Loucy (cell line): ENCODE measurements at regions not wholly inside any gene's neighbourhood (a gene's known extent, or its start where the extent isn't known, plus 50 kb on each side); places are given as distances from the start of the nearest gene placed in this dataset.

Experiments used
- H2AFZ ChIP-seq: fragments of 200-600 bp; sonication (generic); 2 replicates; pipeline ENCODE4 v1.6.0; 2016; ENCODE audit warnings: antibody characterized with exemption, mild to moderate bottlenecking, low read length, moderate library complexity
- H3F3A ChIP-seq: fragments of 200-600 bp; 2 replicates; pipeline ENCODE4 v1.6.0; 2016; ENCODE audit warnings: antibody characterized with exemption, low read depth, mild to moderate bottlenecking
- H3K27me3 ChIP-seq: fragments of 200-600 bp; sonication (generic); 2 replicates; pipeline ENCODE4 v1.6.1; 2014; ENCODE audit warnings: low read length, mild to moderate bottlenecking; ENCODE audit not compliant: insufficient read depth, poor library complexity, severe bottlenecking
- H3K36me3 ChIP-seq: fragments of 200-600 bp; sonication (generic); 2 replicates; pipeline ENCODE4 v1.6.1; 2016; ENCODE audit warnings: low read length; ENCODE audit not compliant: insufficient read depth
- H3K4me1 ChIP-seq: fragments of 200-600 bp; sonication (generic); 2 replicates; pipeline ENCODE4 v1.5.1; 2014; ENCODE audit warnings: low read length, mild to moderate bottlenecking; ENCODE audit not compliant: insufficient read depth, poor library complexity, severe bottlenecking
- H3K4me2 ChIP-seq: fragments of 200-600 bp; sonication (generic); 2 replicates; pipeline ENCODE4 v1.6.0; 2014; ENCODE audit warnings: antibody characterized with exemption, low read length, low read depth, mild to moderate bottlenecking; ENCODE audit not compliant: poor library complexity, severe bottlenecking
- H3K4me3 ChIP-seq: fragments of 200-600 bp; sonication (generic); 2 replicates; pipeline ENCODE4 v1.5.1; 2014; ENCODE audit warnings: low read length, mild to moderate bottlenecking, mixed read lengths; ENCODE audit not compliant: poor library complexity, severe bottlenecking
- H3K79me2 ChIP-seq: fragments of 200-600 bp; sonication (generic); 2 replicates; pipeline ENCODE4 v1.6.1; 2014; ENCODE audit warnings: low read length; ENCODE audit not compliant: insufficient read depth
- H3K9ac ChIP-seq: fragments of 200-600 bp; sonication (generic); 2 replicates; pipeline ENCODE4 v1.6.0; 2014; ENCODE audit warnings: mild to moderate bottlenecking, low read depth, low read length, moderate library complexity; ENCODE audit not compliant: poor library complexity, severe bottlenecking
- H3K9me2 ChIP-seq: fragments of 200-600 bp; sonication (generic); replicated peaks from 2 replicates; pipeline ENCODE4 v1.6.1; 2016; ENCODE audit warnings: low read depth, low read length, mixed read lengths
- H3K9me3 ChIP-seq: fragments of 200-600 bp; sonication (generic); 2 replicates; pipeline ENCODE4 v1.6.1; 2014; ENCODE audit warnings: mild to moderate bottlenecking, antibody characterized with exemption, low read length, low read depth; ENCODE audit not compliant: insufficient read depth
- H4K20me1 ChIP-seq: fragments of 200-600 bp; sonication (generic); 2 replicates; pipeline ENCODE4 v1.6.0; 2014; ENCODE audit warnings: antibody characterized with exemption, low read length, mild to moderate bottlenecking; ENCODE audit not compliant: insufficient read depth, poor library complexity, severe bottlenecking
- EZH2phosphoT487 ChIP-seq: fragments of 200-600 bp; IDR thresholded peaks from 2 replicates; pipeline ENCODE4 v1.6.1; 2018; ENCODE audit warnings: antibody characterized with exemption, mild to moderate bottlenecking, moderate library complexity, borderline replicate concordance
- TF ChIP-seq, protein P1 (sequence below): fragments of 200-600 bp; sonication (generic); conservative IDR thresholded peaks from 2 replicates; pipeline ENCODE4 v1.5.1; 2014; ENCODE audit warnings: mild to moderate bottlenecking, antibody characterized with exemption, low read length

DNA sequence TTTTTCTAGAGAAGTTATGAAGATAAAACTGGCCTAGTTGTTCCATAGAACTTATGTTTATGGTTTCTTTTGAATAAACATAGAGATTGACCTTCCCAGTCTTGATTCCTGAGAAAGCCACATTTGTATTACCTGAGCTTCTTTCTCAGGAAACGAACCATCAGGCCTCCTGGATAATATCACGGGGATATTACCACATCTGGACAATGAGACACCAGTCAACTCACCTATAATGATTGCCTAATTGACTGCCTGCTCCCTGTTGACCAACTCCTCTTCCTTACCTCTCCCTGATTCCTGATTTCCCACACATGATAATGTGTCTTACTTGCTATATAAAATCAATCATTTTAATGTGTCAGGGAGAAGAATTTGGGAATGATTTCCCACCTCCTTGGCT, 822.7 kb downstream of the LRFN5 start:
- Histone ChIP-seq H2AFZ (no peak overlapping the region), H3F3A (no peaks in the 10 kb centered on the region), H3K9me3 (no peaks in the 10 kb centered on the region), H3K27me3 (no peaks in the 10 kb centered on the region), H4K20me1 (no peaks in the 10 kb centered on the region), H3K4me1 (no peaks in the 10 kb centered on the region), H3K79me2 (no peaks in the 10 kb centered on the region), H3K9ac (no peak overlapping the region), H3K4me3 (no peak overlapping the region), H3K36me3 (no peaks in the 10 kb centered on the region), H3K4me2 (no peak overlapping the region), H3K9me2 (no peaks in the 10 kb centered on the region)
- TF ChIP-seq, protein P1, sequence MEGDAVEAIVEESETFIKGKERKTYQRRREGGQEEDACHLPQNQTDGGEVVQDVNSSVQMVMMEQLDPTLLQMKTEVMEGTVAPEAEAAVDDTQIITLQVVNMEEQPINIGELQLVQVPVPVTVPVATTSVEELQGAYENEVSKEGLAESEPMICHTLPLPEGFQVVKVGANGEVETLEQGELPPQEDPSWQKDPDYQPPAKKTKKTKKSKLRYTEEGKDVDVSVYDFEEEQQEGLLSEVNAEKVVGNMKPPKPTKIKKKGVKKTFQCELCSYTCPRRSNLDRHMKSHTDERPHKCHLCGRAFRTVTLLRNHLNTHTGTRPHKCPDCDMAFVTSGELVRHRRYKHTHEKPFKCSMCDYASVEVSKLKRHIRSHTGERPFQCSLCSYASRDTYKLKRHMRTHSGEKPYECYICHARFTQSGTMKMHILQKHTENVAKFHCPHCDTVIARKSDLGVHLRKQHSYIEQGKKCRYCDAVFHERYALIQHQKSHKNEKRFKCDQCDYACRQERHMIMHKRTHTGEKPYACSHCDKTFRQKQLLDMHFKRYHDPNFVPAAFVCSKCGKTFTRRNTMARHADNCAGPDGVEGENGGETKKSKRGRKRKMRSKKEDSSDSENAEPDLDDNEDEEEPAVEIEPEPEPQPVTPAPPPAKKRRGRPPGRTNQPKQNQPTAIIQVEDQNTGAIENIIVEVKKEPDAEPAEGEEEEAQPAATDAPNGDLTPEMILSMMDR: no peak
- no peak for TF ChIP-seq EZH2phosphoT487

GRCh38 chr14:42428996-42429395, 822.3 kb downstream of the LRFN5 start:
- H3F3A ChIP-seq: no peaks in the 10 kb centered on the region
- no peak overlapping the region for H3K9ac ChIP-seq
- H3K9me2 ChIP-seq: no peaks in the 10 kb centered on the region
- no peak for TF ChIP-seq EZH2phosphoT487
- TF ChIP-seq, protein P1: no peak
- H2AFZ ChIP-seq: no peak overlapping the region
- H4K20me1 ChIP-seq: no peaks in the 10 kb centered on the region
- no peak overlapping the region for H3K4me2 ChIP-seq
- no peaks in the 10 kb centered on the region for H3K27me3 ChIP-seq
- no peaks in the 10 kb centered on the region for H3K9me3 ChIP-seq
- H3K79me2 ChIP-seq: no peaks in the 10 kb centered on the region
- H3K4me1 ChIP-seq: no peaks in the 10 kb centered on the region
- H3K4me3 ChIP-seq: no peak overlapping the region
- no peaks in the 10 kb centered on the region for H3K36me3 ChIP-seq

DNA sequence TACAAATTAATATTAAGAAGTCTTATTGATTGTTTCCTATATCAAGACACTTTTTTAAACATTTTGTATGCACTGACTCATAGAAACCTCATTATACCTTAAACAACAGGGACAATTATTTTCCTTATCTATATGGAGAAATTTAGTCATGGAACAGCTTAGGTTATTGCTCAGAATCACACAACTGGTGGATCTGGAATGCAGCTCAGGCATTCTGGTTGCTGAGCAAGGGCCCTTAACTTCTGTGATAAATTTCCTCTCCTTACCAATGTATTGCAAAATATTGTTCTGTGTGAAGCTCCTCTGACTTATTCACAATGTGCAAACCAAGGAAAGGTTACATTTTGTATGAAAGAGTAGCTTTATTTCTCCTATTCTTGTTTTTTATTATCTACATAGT, 817.8 kb downstream of the LRFN5 start:
- Histone ChIP-seq H3K27me3 (no peaks in the 10 kb centered on the region), H3K36me3 (no peaks in the 10 kb centered on the region), H3K4me3 (no peak overlapping the region), H2AFZ (no peak overlapping the region), H3K79me2 (no peaks in the 10 kb centered on the region), H3K9ac (no peak overlapping the region), H3K9me3 (no peaks in the 10 kb centered on the region), H3F3A (no peaks in the 10 kb centered on the region), H3K4me2 (no peak overlapping the region), H3K4me1 (no peaks in the 10 kb centered on the region), H3K9me2 (no peaks in the 10 kb centered on the region), H4K20me1 (no peaks in the 10 kb centered on the region)
- TF ChIP-seq EZH2phosphoT487: no peak
- TF ChIP-seq, protein P1: no peak
